Endothelial cell of umbilical vein (primary cell): ENCODE measurements at regions not wholly inside any gene's neighbourhood (a gene's known extent, or its start where the extent isn't known, plus 50 kb on each side); places are given as distances from the start of the nearest gene placed in this dataset.

Source experiments
- BruUV-seq: library from RNA; stranded (reverse); fragments of 400-500 nt; replicated peaks from 2 replicates; lab custom pipeline; 2021; lab: Mats Ljungman, UMichigan
- CTCF ChIA-PET: fragments of 300-600, 350-600 bp; sonication (Branson Sonifier 250); formaldehyde crosslinking; loops from one replicate; lab custom pipeline; 2021; ENCODE audit warnings: antibody characterized with exemption, inconsistent platforms; lab: Charles Lee
- POLR2A ChIA-PET: fragments of 300-600, 350-600 bp; sonication (Branson Sonifier 250); formaldehyde crosslinking; loops from one replicate; lab custom pipeline; 2021; ENCODE audit warnings: antibody characterized with exemption, inconsistent platforms; lab: Charles Lee
- DNase-seq: peaks from one replicate; pipeline ENCODE4 v3.0.0-alpha.2; 2011; ENCODE audit warnings: low read depth, low spot score
- FAIRE-seq: peaks from 2 replicates; lab custom pipeline; 2011; peaks lifted over from hg19 to GRCh38; lab: Jason Lieb, UNC
- H2AFZ ChIP-seq: 2 replicates; pipeline ENCODE4 v1.6.0; 2012; ENCODE audit warnings: low read depth, low read length, control low read depth, inconsistent platforms
- H3K27ac ChIP-seq: 2 replicates; pipeline ENCODE4 v1.5.1; 2011; ENCODE audit warnings: low read depth, mild to moderate bottlenecking, control low read depth, low read length, moderate library complexity; ENCODE audit not compliant: insufficient read depth
- H3K27me3 ChIP-seq, 2 experiments: 2 replicates each; pipeline versions ENCODE4 v1.6.0 to v1.6.1; 2011; ENCODE audit warnings: low read length in 2 of 2, mixed read lengths in 1 of 2; ENCODE audit not compliant: control insufficient read depth in 2 of 2, insufficient read depth in 2 of 2
- H3K36me3 ChIP-seq, 2 experiments: 2 replicates in 1 of 2; 3 replicates in 1 of 2; pipeline ENCODE4 v1.5.1; 2011; ENCODE audit warnings: low read length in 2 of 2, mild to moderate bottlenecking in 1 of 2, moderate library complexity in 1 of 2; ENCODE audit not compliant: control insufficient read depth in 2 of 2, insufficient read depth in 2 of 2; ENCODE audit errors: extremely low read depth in 1 of 2
- H3K4me1 ChIP-seq: 3 replicates; pipeline ENCODE4 v1.5.1; 2011; ENCODE audit warnings: mild to moderate bottlenecking, low read length; ENCODE audit not compliant: control insufficient read depth, insufficient read depth; ENCODE audit errors: extremely low read depth
- H3K4me2 ChIP-seq: 2 replicates; pipeline ENCODE4 v1.6.1; 2011; ENCODE audit warnings: low read length, control low read depth, mixed read lengths; ENCODE audit not compliant: insufficient read depth
- H3K4me3 ChIP-seq, 3 experiments: fragments of 200-600 bp in 1 of 3; sonication (generic), shearing (Covaris generic) in 1 of 3; replicated peaks in 1 of 3; 2 replicates each; pipeline ENCODE4 v1.5.1; 2011 to 2016; ENCODE audit warnings: control low read depth in 3 of 3, low read length in 3 of 3, mild to moderate bottlenecking in 2 of 3, inconsistent platforms in 1 of 3, low read depth in 1 of 3, moderate library complexity in 1 of 3; ENCODE audit not compliant: insufficient read depth in 1 of 3
- H3K79me2 ChIP-seq: 2 replicates; pipeline ENCODE4 v1.6.0; 2012; ENCODE audit warnings: low read length, inconsistent platforms; ENCODE audit not compliant: control insufficient read depth, insufficient read depth
- H3K9ac ChIP-seq: replicated peaks from 2 replicates; pipeline ENCODE3; 2011; ENCODE audit warnings: low read length, control low read depth; ENCODE audit not compliant: insufficient read depth; ENCODE audit errors: extremely low read depth
- H3K9me1 ChIP-seq: replicated peaks from 3 replicates; pipeline ENCODE4 v1.6.0; 2011; ENCODE audit warnings: mild to moderate bottlenecking, low read length; ENCODE audit not compliant: control insufficient read depth, insufficient read depth; ENCODE audit errors: extremely low read depth
- H3K9me3 ChIP-seq: replicated peaks from 2 replicates; pipeline ENCODE4 v1.5.1; 2012; ENCODE audit warnings: low read length, inconsistent platforms; ENCODE audit not compliant: control insufficient read depth, insufficient read depth
- H4K20me1 ChIP-seq: replicated peaks from 2 replicates; pipeline ENCODE3; 2011; ENCODE audit warnings: mild to moderate bottlenecking, low read length; ENCODE audit not compliant: control insufficient read depth, insufficient read depth; ENCODE audit errors: extremely low read depth
- CTCF ChIP-seq, 2 donors: IDR thresholded peaks; 1 replicate in 1 of 2; 2 replicates in 1 of 2; pipeline ENCODE4 v1.5.1; 2011; ENCODE audit warnings: low read length in 2 of 2, mild to moderate bottlenecking in 2 of 2, moderate library complexity in 2 of 2, control low read depth in 1 of 2, inconsistent platforms in 1 of 2, low read depth in 1 of 2; ENCODE audit not compliant: insufficient read depth in 1 of 2; ENCODE audit errors: extremely low read depth in 1 of 2
- EZH2 ChIP-seq: IDR thresholded peaks from 2 replicates; pipeline ENCODE4 v1.6.1; 2012; ENCODE audit warnings: borderline replicate concordance, low read depth, mild to moderate bottlenecking, moderate library complexity, low read length, inconsistent platforms; ENCODE audit not compliant: severe bottlenecking
- FOS ChIP-seq: IDR thresholded peaks from 2 replicates; pipeline ENCODE4 v1.6.1; 2011; ENCODE audit warnings: mild to moderate bottlenecking, low read length, moderate library complexity, borderline replicate concordance; ENCODE audit not compliant: insufficient read depth
- GATA2 ChIP-seq: IDR thresholded peaks from 2 replicates; pipeline ENCODE4 v1.7.0; 2011; ENCODE audit warnings: low read depth, mild to moderate bottlenecking, moderate library complexity, mixed read lengths, low read length; ENCODE audit not compliant: insufficient read length, insufficient read depth
- JUN ChIP-seq: IDR thresholded peaks from 2 replicates; pipeline ENCODE4 v1.6.1; 2011; ENCODE audit warnings: borderline replicate concordance, low read depth; ENCODE audit not compliant: insufficient read length, insufficient read depth
- MAX ChIP-seq: IDR thresholded peaks from 2 replicates; pipeline ENCODE4 v1.6.1; 2011; ENCODE audit not compliant: insufficient read depth, insufficient read length
- MYC ChIP-seq: IDR thresholded peaks from one replicate; pipeline ENCODE4 v1.6.1; 2011; ENCODE audit warnings: mild to moderate bottlenecking, low read depth, low read length
- POLR2A ChIP-seq: IDR thresholded peaks from 2 replicates; pipeline ENCODE4 v1.6.1; 2012; ENCODE audit warnings: low read depth, mild to moderate bottlenecking, control low read depth, low read length
- POLR2AphosphoS5 ChIP-seq: IDR thresholded peaks from 2 replicates; pipeline ENCODE4 v1.6.1; 2012; ENCODE audit warnings: low read depth, mild to moderate bottlenecking, control low read depth, low read length, moderate library complexity; ENCODE audit not compliant: insufficient read depth
- dilution Hi-C: fragments of 300-500 bp; cut with MboI; formaldehyde crosslinking; loops from one replicate; pipeline ENCODE4 v1.15.0; 2019; ENCODE audit warnings: low sequenced_read_pairs; ENCODE audit not compliant: extremely low pct_ligation_motif_present
- intact Hi-C: fragments of 100-400 bp; cut with micrococcal nuclease; formaldehyde crosslinking; loops from one replicate; pipeline ENCODE4 v1.10.0; 2022

GRCh38 chr12:118655588-118655987, 279.2 kb downstream of the SUDS3 start:
- no peaks in the 10 kb centered on the region for H4K20me1 ChIP-seq
- DNase-seq (no peak), FAIRE-seq (no peak)
- no peak for TF ChIP-seq CTCF (IDR thresholded peaks at IDR 0.05; ENCODE audit: extremely low read depth in 1 of 2, insufficient read depth in 1 of 2, low read depth in 1 of 2, low read length in 2 of 2)
- TF ChIP-seq MAX: no peak
- TF ChIP-seq MYC: no peak
- TF ChIP-seq POLR2AphosphoS5: no peak
- no peak for TF ChIP-seq JUN
- TF ChIP-seq FOS: no peak
- no peak for TF ChIP-seq GATA2
- TF ChIP-seq POLR2A: no peak
- no peak for TF ChIP-seq EZH2
- POLR2A ChIA-PET: no interaction called here
- no peaks in the 10 kb centered on the region for H3K36me3 ChIP-seq
- no peak overlapping the region for H3K4me3 ChIP-seq
- no peaks in the 10 kb centered on the region for H3K9me1 ChIP-seq
- BruUV-seq: no TSS peak
- dilution Hi-C loops: no loop called here
- H2AFZ ChIP-seq: no peak overlapping the region
- intact Hi-C loops: no loop called here
- H3K79me2 ChIP-seq: no peaks in the 10 kb centered on the region
- no peaks in the 10 kb centered on the region for H3K4me1 ChIP-seq
- CTCF ChIA-PET: no interaction called here
- no peak overlapping the region for H3K9ac ChIP-seq
- no peak overlapping the region for H3K4me2 ChIP-seq
- no peak overlapping the region for H3K27ac ChIP-seq
- H3K9me3 ChIP-seq: peaks cover 2% of the 10 kb centered on the region
- no peaks in the 10 kb centered on the region for H3K27me3 ChIP-seq
